GM19372 (cell line): ENCODE measurements at regions not wholly inside any gene's neighbourhood (a gene's known extent, or its start where the extent isn't known, plus 50 kb on each side); places are given as distances from the start of the nearest gene placed in this dataset.

ENCODE experiments used
- ATAC-seq: cut with Tn5 transposase; IDR thresholded peaks from one replicate; pipeline ENCODE4 v1.9.1; 2021; ENCODE audit warnings: mild to moderate bottlenecking, low read depth, moderate library complexity; ENCODE audit not compliant: unreplicated experiment

DNA sequence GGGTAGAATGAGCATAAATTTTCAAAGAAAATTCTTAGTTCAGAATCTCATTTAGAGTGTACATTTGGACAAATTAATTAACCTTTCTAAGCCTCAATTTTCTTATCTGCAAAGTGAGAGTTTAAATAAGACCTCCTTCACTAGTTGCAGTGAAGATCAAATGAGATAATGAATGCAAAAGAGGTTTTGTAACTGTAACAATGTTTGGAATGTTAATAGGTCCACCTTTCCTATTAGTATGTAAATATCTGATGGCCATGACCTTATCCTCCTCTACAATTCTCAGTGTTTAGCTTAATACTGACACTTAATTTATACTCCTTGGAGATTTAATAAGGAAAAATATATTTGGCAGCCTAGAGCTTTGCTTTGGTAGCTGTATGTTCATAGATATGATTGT, 138.8 kb downstream of the GABRG1 start:
- no peak for ATAC-seq

DNA sequence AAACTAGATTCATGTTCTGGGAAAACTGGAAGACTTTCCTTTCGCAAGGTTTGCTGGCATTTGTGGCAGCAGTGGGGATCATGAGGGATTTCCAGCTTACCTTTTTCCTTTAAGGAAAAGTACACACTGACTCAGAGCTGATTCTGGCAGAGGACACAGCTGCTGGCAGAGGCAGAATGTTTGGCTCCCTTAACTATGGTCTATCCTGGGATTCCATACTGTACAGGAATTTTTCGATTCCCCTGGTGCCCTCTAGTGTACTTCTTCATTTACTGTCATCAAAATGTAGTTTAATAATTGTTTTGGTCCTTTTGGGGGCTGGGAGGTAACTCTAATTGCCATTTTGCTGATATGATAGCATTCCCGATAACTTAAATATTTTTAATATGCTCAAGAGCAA, 152.7 kb downstream of the GABRG1 start:
- no peak for ATAC-seq

DNA sequence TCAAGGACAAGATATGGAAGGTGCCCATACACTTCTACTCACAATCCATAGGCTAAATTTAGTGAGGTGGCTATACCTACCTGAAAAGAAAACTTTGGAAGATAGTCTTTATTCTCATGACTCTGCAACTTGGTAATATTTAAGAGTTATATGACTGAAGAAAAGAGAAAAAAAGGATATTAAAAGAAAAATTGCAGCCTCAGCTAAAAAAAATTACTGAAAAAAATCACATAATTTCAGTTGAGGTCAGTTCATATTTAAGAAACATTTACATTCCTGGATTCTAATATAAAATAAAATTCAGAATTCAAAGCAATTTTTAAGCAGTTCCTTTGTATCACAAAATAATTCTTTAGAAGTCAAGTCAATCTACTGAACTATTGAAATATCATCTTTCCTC, 166.5 kb downstream of the GABRG1 start:
- no peak for ATAC-seq

DNA sequence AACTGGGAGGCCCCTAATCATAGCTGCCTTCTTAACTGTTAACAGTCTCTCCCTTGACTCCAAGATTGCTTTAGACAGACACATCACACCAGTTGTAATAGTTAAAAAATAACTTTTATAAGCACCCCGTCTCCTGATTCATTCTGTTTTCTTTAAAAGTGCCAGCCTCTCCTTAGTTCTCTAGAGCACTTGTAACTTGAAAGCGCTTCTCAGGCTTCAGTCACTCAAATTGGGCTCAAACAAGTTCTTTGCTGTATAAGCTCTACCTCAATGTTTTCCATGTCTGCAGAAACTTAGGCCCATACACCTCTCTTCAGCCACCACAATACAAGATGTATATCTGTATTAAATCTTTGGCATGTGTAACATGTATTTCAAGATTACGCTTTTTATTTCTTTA, 169.6 kb downstream of the GABRG1 start:
- no peak for ATAC-seq

DNA sequence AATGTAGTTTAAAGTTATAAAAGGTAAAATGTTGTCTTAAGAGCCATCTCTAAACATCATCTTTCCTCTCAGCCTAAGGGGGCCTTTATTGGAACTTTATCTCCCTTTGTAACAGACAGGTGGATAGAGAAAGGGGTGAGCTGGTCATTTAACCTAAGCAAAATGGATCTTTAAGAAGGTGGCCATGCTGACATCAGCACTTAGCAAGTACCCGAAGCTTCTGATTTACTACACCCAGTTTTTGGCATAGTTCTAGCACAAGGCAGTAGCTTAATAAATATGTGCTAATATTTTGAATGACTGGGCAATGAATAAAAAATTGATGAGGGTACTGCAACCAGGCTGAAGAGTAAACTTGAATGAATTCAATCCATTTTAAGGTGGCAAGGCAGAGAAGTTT, 172.7 kb downstream of the GABRG1 start:
- no peak for ATAC-seq

DNA sequence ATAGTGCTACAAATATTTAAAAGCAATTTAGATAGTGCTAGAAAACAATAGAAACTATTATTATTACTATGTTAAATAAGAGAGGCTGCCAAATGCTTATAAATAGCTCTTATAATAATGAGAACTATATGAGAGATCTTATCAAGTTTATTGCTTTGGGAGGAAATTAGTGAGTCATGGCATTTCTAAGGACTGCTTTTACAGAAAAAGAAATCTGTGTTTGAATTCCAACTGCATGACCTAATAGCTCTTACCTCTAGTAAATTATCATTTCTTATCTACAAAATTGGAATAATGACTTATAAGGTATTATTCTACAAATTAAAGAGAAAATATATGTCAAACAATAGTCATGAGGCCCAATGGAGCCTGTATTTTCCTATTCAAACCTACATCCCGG, 177.2 kb downstream of the GABRG1 start:
- ATAC-seq, result no peak

DNA sequence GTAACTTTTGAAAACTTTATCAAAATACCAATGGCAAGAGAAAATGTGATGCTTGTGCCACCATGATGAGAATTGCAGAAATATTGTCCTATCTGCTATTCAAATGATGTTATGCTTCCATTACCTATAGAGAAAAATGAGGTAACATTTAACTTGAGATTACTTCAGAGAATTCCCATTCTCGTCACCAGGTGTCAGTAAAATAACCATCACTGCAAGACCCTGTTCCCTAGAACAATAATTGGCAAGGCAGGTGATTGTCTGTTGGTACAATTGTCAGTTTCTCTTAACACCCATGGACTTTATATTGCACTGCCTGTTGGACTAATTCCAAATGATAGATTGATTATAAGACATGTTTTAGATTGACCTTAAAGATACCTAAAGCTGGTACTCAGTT, 179.9 kb downstream of the GABRG1 start:
- ATAC-seq, result no peak

DNA sequence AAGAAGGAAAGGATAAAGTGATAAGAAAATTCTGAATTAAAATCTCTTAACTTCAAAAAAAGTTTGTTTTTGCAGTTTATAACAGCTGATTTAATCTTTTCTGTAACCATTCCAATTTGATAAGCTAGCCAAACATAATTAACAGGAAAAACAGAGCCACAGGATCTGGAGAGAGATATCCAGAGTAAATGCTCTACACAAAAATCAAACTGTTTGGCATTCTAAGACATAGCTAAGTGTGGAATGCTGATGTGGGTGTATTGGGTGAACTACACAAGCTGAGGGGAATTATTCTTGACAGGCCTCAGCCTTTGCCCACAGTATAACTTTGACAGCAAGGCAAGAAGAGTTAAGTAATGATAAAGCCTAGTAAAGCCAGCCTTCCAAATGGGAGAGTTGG, 184.8 kb downstream of the GABRG1 start:
- ATAC-seq, result no peak

DNA sequence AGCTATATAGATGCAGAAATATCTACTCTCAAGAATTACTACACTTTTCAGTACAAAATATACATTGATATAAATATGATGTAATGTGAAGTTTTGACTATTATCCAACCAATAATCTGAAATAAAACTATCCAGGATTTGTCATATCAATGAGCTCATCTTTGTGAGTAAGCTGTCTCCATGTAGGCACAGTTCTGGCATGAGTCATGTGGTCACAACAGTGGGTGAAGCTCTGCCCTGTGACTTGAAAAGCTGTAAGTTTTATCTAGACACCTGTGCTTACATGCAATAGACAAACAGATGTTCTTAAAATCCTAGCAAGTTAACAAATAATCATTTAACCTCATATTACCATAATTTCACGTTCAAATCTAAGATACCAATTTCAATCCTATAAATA, 192.7 kb downstream of the GABRG1 start:
- no peak for ATAC-seq

DNA sequence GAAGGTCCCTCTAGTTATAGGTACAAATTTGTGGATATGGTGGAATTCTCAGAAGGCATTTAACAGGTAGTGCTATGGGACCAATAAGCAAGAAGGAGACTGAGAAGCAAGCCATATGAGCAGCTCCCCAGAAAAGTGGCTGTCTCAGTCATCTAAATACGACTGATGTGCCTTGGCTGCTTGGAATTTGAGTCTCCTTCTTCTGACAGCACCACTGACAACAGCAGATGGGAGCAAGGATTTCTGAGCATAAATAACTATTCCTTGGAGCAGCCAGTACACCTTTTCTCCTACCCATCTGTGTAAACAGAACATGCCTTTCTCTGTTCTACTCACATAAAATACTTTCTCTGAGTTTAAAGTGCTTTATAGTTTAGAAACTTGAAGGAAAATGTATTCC, 196.2 kb downstream of the GABRG1 start:
- no peak for ATAC-seq

DNA sequence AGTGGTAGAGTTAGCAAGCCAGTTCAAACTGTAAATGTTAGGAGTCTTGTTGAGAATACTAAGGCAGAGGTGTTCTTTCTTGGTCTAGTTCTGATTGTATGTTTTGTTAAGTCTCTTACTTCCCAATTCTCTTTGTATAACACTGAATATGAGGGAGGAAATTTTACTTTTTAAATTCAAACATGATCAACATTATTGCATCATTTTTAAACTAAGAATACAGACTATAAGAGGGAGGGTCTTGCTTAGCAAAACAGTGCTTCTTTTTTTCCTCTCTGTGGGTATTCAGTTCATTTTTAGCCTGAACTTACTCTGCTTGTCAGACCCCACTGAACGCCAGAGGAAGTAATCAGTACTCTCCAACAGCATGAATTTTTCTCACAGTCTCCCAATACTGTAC, 198.0 kb downstream of the GABRG1 start:
- ATAC-seq, result no peak

DNA sequence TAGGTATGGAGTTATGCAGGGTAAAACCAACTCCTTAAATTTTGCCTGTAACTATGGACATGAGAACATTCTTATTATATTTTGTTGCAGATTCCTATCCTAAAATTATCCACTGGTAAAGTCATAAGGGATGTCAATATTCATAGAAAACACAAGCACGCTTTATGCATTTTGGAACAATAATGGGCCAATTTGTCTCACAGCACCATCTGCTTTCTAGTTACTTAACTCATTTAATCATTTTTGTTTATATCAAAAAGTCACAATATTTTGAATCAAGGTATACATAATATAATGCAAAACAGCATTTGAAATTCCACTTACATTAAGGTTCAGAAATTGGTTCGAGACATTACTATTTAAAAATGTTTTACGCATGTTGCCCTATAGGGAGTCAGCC, 203.0 kb downstream of the GABRG1 start:
- ATAC-seq, result no peak

DNA sequence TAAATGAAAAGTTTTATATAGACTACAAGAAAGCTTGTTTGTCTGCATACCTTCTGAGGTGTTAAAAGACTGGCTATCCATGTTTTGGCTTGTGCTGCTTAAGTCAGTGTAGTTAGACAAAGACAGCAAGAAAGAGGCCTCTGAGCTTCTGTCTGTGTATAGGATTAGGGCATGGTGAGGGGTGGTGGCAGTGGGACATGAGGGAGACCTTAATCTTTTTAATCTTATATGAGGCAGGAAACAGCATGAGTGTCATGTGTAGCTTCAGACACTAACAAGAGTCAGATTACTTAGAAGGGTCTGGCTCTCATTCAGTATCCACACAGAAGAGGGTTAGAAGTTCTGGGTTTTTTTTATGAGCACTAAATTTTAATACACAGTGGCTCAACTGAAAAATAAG, 213.3 kb downstream of the GABRG1 start:
- no peak for ATAC-seq

DNA sequence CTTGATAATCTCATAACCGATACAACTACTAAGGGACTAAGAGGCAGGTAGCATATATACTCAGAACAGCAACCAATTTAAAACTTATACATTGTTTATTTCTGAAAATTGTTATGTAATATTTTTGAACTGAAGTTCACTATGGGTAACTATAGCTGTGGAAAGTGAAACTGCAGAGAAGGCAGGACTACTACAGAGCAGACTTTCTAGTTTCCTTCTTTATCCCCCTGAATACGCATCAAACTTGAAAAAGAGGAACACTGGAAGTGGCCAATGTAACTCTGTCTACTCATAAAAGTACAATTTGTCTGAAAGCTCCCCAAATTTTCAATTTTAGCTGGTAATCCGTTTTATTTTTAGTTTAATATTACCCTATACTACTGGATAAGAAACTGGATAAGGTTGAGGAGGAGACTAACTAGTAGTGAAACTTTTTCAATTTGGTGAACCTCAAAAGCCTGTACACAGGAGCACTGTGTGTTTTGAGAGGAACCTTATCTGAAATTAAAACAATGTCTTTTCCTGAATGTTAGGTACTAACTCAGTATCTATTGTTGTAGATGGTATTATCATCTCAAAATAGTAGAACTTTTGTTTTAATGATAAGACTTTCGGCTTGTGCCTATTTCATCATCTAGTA, 225.8 kb downstream of the GABRG1 start:
- no peak for ATAC-seq

DNA sequence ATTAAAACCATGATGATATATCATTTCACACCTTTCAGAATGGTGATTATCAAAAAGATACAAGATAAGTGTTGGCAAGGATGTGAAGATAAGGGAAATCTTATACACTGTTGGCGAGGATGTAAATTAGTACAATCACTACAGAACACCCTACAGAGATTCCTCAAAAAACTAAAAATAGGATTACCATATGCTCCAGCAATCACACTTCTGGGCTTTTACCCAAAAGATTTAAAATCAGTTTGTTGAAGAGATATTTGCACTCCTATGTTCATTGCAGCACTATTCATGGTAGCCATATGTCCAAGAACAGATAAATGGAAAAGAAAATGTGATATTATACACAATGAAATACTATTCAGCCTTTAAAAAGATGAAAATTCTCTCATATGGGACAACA, 240.4 kb downstream of the GABRG1 start:
- ATAC-seq, result no peak

DNA sequence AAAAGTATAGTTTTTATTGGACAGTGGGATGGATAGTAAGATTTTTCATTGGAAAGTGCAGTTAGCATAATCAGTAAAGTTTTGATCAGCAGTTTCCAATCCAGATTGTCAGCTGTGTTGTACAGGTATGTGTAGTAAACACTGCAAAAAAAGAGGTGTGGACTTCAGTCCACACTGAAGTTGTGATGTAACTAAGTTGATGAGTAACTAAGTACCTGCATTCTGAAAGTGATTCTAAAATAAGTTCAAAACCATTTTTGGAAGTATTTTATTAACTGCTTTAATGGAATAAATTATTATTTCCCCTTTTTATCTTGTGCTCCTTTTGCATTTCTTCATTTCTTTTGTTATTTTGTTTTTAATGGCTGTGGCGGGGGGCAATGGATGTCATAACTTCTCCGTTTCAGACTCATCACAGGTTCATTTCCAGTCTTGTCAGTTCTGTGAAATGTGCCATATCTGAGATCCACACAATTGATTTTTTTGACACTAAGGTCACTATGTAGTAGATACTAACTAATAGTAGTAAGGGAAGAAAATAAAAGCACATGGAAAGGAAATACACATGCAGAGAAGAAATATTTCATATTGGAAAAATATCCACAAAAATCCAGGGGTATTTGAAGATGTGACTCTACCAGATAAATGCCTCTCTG, 247.5 kb downstream of the GABRG1 start:
- ATAC-seq, result no peak

DNA sequence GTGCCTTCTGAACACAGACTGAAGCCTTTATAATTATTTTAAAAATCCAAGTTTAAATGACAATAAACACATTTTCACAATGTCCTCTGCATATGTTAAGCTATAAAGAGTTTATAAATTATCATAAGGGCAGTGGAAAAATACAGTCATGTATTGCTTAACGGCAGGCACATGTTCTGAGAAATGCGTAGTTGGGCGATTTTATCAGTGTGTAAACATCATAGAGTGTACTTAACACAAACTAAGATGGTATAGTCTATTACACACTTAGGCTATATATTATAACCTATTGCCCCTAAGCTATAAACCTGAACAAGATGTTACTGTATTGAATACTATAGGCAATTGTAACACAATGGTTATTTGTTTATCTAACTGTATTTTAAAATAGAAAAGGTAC, 254.7 kb downstream of the GABRG1 start:
- no peak for ATAC-seq

DNA sequence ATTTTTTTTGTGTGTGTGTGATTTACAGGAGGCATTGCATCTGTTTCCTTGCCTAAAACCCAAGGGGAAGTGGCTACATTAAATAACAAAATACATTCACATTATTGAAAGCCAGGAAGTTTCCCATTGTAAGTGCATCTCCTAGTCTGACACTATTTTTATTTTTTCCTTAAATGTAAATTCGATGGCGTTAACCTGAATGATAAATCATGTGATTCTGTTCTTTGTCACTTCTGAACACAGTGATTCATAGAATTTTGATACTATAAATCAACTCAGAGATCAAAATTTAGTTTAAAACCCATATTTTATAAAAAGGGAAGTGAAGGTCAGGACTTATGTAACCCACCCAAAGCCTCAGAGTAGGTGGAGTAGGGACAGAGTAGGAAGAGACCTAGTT, 258.1 kb downstream of the GABRG1 start:
- ATAC-seq, result no peak

DNA sequence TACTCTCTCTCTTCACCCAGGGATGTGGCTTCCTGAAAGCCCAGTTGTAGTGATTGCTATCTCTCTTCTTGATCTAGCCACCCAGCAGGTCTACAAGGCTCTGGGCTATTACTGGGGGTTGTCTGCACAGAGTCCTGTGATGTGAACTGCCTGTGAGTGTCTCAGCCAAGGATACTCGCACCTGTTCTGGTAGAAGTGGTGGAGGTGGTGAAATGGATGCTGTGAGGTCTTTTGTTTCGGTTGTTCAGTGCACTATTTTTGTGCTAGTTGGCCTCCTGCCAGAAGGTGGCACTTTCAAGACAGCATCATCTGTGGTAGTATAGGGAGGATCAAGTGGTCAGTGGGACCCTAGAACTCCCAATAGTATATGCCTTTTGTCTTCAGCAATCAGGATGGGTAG, 268.0 kb downstream of the GABRG1 start:
- ATAC-seq, result no peak

DNA sequence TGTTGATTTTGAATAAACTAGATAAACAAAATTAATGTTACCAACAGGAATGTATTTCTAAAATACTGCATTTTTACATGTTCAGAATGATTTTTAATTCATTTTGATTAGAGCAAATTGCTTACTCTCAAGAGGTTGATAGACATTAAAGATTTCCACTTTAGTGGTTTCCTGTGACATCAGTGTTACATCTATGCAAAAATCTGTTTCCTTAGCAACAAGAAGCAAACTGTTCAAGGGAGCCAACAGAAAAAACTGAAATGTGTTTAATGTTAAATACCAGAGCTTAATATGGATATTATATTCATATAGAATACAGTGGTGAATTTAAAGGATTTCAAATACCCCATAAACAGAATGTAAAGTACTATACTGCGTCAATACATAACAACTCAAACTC, 277.8 kb downstream of the GABRG1 start:
- ATAC-seq, result no peak

DNA sequence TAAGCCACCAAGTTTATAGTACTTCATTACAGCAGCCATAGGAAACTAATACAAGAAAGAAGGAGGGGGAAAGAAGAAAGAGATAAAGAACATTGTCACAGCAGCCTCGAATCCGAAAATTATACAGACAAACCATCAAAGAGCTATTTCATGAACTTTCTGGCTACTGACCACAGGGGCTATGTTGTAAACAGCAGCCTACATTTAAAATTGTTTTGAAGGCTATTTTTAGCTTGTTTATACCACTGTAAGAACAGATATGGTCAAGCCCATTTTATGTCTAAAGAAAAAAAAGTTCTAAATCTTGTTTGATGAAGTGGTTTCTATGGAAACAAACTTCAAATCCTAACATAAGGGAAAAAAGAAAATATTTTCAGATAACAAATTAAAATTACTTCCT, 282.1 kb downstream of the GABRG1 start:
- no peak for ATAC-seq

DNA sequence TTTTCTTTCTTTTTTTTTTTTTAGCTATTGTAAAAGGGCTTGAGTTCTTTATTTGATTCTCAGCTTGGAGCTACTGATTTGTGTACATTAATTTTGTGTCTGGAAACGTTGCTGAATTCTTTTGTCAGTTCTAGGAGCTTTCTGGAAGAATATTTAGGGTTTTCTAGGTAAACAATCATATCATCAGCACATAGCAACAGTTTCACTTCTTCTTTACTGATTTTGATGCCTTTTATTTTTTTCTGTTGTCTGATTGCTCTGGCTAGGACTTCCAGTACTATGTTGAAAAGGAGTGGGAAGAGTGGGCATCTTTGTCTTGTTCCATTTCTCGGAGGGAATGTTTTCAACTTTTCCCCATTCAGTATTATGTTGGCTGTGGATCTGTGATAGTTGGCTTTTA, 292.2 kb downstream of the GABRG1 start:
- no peak for ATAC-seq

DNA sequence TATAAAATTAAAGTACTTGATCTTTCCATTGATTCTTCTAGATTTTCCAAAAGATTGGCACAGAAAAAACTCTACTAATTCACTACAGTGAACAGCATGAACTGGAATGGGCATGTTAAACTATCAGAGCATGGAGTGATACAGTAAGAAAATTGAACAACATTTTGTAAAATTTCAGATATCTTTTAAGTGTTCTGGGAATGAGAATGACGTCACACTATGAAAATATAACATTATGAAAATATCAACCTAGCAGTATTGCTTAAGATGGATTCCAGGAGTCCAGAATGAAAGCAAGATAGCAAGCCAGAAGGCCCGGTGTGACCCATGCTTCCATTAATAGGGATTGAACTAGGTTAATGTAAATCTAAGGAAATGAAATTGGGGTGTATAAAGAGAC, 319.9 kb downstream of the GABRG1 start:
- ATAC-seq, result no peak
